ENCODE measurements at regions not wholly inside any gene's neighbourhood (a gene's known extent, or its start where the extent isn't known, plus 50 kb on each side); places are given as distances from the start of the nearest gene placed in this dataset.

- no peaks in the 10 kb centered on the region for H3K36me3 ChIP-seq (ENCODE audit: control insufficient read depth, insufficient read depth, low read length)
- H3K4me3 ChIP-seq (ENCODE audit: low read depth, low read length) = no peak overlapping the region
- H3K27me3 ChIP-seq (ENCODE audit: control insufficient read depth, insufficient read depth, low read length) = no peaks in the 10 kb centered on the region
- no peak for TF ChIP-seq CTCF (IDR thresholded peaks at IDR 0.05; ENCODE audit: insufficient read depth, low read length, poor library complexity, severe bottlenecking)
- no peak for DNase-seq (ENCODE audit: low read depth)
These were observed 203.2 kb downstream of the AHR start for GRCh38 chr7:17501441-17502212.

DNA sequence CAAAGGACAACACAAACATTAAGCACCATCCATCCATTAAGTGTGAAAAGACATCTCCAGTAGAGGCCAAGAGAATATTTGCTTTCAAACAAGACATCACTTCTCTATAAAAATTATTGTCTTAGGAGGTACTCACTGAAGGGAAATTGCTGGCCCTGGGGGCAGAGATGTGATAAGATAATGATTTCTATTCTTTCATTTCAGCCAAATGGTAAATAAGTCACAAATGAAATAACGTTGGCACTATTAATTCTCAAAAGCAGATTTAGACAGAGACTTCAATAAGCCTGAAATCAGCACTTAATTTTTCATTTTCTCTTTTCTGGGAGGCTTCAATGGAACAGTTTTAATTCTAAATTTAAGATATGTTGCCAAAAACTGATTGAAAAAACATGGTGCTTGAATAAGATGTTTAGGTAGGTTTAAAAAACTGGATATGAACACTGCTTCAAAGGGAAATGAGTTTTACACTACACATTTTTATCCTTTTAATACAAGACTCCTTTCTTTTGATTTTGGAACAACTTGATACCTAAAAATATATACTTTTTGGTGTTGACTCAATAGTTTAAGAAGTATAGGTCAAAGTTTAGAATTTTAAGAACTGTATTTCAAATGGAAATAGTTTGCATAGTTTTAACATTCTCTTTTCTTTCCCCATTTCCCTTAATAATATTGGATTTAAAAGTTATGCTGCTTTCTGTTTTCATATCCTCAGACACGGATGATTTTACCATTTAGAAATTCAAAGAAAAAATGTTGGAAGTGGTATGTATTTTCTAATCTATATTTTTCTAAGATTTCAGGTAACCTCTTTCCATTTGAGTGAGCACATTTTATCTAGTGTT is 204.0 kb downstream of the AHR start:
- no peak for TF ChIP-seq CTCF (IDR thresholded peaks at IDR 0.05; ENCODE audit: insufficient read depth, low read length, poor library complexity, severe bottlenecking)
- H3K36me3 ChIP-seq (ENCODE audit: control insufficient read depth, insufficient read depth, low read length) = no peaks in the 10 kb centered on the region
- no peaks in the 10 kb centered on the region for H3K27me3 ChIP-seq (ENCODE audit: control insufficient read depth, insufficient read depth, low read length)
- DNase-seq (ENCODE audit: low read depth) = no peak
- H3K4me3 ChIP-seq (ENCODE audit: low read depth, low read length) = no peak overlapping the region

DNA sequence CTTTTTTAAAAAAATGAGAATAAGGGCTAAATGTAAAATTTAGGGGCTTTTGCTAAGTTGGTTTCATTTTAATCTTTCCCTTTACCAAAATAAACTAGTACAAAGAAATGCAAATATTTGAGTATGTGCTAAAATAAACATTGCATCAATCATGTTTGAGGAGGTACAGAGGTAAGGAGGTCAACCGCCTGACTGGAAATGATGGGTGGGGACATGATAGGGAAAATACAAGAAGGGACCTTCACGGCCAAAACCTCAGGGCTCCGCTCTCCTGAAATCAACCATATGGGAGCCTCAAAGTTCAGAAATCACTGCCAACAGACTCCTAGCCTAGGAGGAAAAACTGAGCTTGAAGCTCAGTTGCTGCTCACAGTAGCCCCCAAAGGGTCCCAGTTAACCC is 207.6 kb downstream of the AHR start:
- H3K4me3 ChIP-seq (ENCODE audit: low read depth, low read length) = no peak overlapping the region
- DNase-seq (ENCODE audit: low read depth) = no peak
- no peak for TF ChIP-seq CTCF (IDR thresholded peaks at IDR 0.05; ENCODE audit: insufficient read depth, low read length, poor library complexity, severe bottlenecking)

DNA sequence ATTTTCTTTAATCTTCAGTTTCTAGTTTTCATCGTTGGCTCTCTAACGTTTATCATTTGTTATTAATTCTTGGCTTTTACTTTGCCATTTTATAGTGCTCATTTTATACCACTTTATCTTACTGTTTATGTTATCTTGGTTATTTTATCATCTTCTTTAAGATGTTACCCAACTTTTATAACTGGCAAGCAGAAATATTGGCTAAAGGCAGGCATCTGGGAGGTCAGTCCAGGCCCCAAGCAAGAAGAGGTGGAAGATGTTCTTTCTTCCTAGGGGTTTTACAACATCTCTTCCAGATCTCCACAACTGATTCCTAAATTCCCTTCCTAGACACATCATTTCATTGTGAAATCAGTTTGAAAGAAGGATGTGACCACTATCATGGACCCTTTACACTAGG is 208.1 kb downstream of the AHR start:
- Histone ChIP-seq H3K36me3 (ENCODE audit: control insufficient read depth, insufficient read depth, low read length) (no peaks in the 10 kb centered on the region), H3K27me3 (ENCODE audit: control insufficient read depth, insufficient read depth, low read length) (no peaks in the 10 kb centered on the region), H3K4me3 (ENCODE audit: low read depth, low read length) (no peak overlapping the region)
- no peak for TF ChIP-seq CTCF (IDR thresholded peaks at IDR 0.05; ENCODE audit: insufficient read depth, low read length, poor library complexity, severe bottlenecking)
- DNase-seq (ENCODE audit: low read depth) = no peak

More for the DNA sequence above, 207.6 kb downstream of the AHR start:
- H3K27me3 ChIP-seq (ENCODE audit: control insufficient read depth, insufficient read depth, low read length) = no peaks in the 10 kb centered on the region
- H3K36me3 ChIP-seq (ENCODE audit: control insufficient read depth, insufficient read depth, low read length) = no peaks in the 10 kb centered on the region

- Histone ChIP-seq H3K36me3 (ENCODE audit: control insufficient read depth, insufficient read depth, low read length) (no peaks in the 10 kb centered on the region), H3K27me3 (ENCODE audit: control insufficient read depth, insufficient read depth, low read length) (no peaks in the 10 kb centered on the region), H3K4me3 (ENCODE audit: low read depth, low read length) (no peak overlapping the region)
- TF ChIP-seq CTCF (IDR thresholded peaks at IDR 0.05; ENCODE audit: insufficient read depth, low read length, poor library complexity, severe bottlenecking) = no peak
- no peak for DNase-seq (ENCODE audit: low read depth)
These were observed 209.3 kb downstream of the AHR start for GRCh38 chr7:17507717-17508116.

All from kidney epithelial cell (primary cell).